Stimulated activated CD4-positive, alpha-beta T cell treated with anti-CD3 and anti-CD28 coated beads, Interleukin-15, amount 100 ng/mL, for 24 hours (primary cell): ENCODE measurements at regions not wholly inside any gene's neighbourhood (a gene's known extent, or its start where the extent isn't known, plus 50 kb on each side); places are given as distances from the start of the nearest gene placed in this dataset.
A peak's percentile ranks its signal among the peaks of the same experiment; 100 is the strongest.
"Not testable (repeated sequence)": the region's sequence is repeated elsewhere in the genome, so short reads cannot be mapped to it uniquely, and the experiment has no call there.

Source experiments
- DNase-seq: peaks from one replicate; pipeline ENCODE4 v3.0.0-alpha.2; 2020

DNA sequence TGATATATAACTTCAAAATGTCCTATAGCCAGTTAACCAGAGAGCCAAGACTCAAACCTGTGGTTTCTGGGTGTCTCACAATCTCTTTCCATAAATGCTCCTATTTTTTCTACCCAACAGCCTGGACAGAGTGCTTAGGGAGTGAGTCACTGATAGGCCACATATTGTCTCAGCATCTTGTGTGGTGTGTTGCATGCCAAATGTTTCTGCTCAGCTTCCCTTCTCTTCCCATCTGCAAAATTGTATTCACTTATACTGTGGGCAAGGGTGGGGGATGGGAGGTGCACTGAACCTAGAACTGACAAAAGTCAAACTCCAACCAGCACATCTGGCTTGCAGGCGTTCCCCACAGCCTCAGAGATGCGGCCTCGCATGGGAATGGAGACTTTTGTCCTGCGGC, 123.3 kb downstream of the KCNA5 start:
- DNase-seq: no peak

DNA sequence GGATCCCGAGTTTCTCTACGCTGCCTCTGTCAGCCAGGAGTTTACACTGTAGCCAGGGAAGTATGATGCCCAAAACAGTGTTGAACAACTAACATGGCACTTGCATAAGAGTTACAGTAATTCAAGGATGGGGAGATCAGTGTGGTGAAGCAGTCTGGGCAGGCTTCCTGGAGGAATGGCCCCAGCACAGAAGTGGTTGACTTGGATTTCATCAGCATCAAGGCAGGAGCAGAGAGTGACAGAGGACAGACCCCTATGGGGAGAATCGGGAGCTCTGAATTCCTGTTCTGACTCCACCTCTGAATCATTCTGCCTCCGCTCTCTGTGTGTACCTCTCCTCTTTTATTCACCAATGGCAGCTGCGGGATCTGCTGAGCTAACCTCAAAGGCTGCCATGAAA, 124.5 kb downstream of the KCNA5 start:
- no peak for DNase-seq

DNA sequence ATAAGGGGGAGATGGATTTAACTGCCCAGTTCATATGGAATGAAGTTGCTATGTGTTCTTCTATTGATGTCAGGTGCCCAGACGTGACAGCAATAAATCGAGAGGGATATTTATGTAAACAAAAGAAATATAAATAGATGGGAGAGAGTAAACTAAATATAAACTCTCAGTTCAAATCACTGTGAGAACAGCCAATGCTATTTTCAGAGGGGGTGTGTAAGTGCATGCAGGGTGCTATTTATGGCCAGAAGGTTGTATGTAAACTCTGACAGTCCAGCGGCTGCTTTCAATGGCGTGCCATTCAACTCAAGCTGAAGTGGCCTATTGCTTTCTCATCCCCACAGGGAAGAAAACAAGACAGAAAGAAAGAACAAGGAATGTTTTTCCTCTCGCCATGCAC, 127.2 kb downstream of the KCNA5 start:
- no peak for DNase-seq

DNA sequence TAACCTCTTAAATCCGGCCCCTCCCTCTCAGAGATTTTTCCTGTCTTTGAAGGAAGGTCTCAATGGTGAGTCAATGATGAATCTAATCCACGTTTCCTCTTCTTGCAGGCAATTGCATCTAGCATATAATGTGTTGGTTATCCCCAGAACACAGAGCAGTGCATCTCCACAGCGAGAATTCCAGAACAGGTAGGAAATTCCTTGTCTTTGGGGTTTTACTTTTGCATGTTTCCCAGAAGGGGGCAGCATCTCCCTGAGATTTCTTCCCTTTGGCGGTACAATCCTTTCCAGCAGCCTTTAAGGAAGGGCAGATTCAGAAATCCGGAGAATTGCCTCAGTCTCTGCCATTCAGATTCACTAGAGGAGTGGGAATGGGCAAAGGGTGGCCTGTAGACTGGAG, 128.0 kb downstream of the KCNA5 start:
- peak; percentile 9 for DNase-seq

DNA sequence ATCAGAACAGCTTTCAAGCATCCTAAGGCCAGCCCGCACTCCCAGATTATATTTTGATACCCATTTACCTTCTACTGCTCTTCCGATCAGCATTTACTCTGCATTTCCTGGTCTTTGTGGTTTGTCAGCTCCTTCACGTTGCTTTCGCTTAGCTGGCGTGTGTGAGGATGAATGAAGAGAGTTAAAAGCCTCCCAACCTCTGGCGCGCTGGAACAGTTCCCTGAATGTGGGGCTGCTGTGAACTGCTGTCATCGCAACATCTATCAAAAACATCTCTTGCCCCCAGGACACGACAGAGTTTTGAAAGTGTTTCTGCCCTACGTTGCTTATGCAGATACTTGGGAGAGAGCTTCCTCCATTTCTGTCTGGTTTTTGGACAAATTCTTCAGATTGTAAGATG, 129.2 kb downstream of the KCNA5 start:
- no peak for DNase-seq

DNA sequence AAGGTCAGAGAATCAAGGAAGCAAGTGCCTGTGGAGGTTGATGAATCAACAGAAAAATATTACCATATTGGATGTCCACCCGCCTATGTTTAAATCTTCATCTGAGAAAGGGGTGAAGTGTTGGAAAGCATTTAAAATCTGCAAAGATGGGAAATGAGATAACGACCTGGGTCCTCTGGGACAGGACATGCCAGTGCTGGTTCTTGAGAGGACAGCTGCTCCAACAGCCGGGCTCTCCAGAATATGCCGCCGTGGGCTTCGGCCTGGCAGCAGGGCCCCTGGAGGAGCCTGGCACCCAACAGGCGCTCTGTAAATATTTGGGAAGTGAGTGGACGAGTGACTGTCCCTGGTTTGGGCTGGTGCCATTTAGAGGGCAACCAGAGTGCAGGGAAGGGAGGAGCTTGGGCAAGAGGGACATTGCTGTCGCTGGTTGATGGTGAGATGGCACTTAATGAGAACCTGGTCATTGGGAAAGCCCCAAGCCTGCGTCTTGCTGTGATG, 129.9 kb downstream of the KCNA5 start:
- DNase-seq: no peak

DNA sequence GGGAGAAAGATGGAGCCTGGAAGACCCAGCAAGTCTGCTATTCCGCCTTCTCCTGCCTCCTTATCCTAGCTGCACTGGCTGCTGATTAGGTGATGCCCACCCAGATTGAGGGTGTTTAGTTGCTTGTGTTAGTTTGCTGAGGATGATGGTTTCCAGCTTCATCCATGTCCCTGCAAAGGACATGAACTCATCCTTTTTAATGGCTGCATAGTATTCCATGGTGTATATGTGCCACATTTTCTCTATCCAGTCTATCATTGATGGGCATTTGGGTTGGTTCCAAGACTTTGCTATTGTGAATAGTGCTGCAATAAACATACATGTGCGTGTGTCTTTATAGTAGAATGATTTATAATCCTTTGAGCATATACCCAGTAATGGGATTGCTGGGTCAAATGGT, 131.7 kb downstream of the KCNA5 start:
- DNase-seq: not testable (repeated sequence)

DNA sequence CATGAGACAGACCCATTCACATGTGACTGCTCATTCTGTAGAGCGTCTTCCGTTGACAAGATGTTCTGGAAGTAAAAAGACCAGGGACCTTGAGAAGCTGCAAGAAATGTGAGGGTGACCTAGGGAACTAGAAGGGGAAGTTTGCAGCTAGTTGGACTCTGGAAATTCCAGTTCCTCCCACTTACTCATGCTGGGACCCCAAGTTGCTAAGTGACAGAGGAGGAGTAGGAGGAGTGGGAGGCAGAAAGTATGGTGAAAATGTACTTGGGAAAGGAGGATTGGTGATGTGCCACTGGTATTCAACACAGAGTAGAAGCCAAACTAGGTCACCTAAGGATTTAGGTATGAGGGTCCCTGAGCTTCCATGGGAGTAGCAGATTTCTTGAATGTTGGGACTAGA, 132.4 kb downstream of the KCNA5 start:
- no peak for DNase-seq

DNA sequence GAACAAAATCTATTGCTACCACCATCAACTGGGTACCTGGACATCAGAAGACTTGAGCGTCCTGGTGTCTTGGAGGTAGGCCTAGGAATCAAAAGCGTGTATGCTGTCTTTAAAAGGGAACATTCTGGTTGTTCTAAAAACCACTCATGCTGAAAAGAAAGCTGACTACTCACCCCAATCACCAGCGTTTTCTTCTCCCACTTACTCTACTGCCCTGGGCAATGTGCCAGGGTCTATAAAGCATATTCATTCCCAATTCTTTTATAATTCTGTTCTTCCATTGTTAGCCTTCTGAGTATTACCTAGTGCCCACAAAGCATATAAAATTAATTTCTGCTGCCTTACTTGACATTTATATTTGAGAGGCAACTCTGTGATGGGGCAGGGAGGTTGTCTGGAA, 133.4 kb downstream of the KCNA5 start:
- no peak for DNase-seq

DNA sequence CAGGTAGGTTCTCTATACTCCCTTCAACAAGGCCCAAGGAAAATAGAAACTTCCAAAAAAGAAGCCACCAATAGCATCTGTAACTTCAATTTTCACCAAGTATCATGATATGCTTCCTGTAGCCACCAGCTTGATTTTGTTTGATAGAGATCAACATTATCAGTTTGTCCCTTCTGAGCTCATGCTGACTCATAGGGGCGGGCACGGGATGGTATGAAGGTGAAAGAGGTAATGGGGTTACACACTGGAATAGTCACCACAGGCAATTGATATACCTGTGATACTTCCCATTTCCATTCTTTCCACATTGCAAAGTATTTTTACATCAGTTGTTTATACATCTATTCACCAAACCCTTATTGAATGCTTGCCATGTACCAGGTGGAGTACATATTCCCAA, 134.1 kb downstream of the KCNA5 start:
- no peak for DNase-seq

DNA sequence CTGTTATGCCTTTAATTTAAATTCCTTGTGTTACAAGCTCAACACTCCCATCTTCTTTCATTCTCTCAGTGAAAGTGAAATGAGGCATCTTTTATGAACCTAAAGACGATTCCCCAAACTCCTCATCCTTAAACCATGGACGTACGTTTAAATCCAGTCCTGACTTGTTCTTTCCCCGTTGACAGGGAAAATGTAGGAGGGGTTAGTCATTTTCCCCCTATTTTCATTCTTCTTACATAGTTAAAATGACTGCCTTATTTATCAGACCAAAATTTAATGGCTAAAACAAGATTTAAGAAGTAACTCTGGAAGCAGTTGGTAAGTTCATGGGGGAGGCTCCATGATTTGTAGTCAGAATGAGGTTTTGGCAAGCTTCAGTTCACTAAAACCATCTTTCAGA, 134.9 kb downstream of the KCNA5 start:
- no peak for DNase-seq

DNA sequence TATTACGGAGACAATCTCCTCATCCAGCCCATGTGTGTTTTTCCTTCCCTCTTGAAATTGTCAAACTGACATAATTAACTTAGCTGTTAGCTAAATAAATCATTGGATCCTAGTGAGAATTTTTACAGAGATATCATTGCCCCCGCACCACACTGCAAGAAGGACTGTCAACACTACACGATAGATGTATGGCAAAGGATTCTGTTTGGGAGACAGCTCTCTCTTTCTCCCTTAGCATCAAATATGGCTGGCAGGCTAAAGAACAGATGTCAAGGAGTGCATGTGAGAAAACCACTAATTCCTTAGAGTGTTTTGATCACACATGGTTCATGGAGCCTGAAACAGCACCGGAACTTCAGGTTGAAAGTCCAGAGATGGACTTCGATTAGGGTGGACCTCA, 136.8 kb downstream of the KCNA5 start:
- no peak for DNase-seq

DNA sequence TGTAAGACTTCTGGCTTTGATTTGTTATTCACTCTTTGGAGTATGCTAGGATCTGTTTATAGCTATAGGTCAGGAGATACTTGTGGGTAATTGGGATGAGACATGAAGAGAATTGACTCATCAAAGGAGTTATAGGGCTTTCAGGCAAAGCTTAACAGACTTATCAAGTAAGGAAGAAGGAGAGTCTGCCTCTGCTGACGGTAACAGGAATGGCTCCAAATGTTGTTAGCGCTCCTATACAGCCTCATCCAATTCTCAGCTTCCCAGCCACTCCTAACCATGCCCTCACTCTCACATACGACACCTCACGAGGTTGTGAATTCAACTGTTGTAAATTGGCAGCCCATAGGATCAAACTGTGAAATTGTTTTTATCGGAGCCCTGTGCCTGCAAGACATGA, 140.5 kb downstream of the KCNA5 start:
- DNase-seq: no peak

DNA sequence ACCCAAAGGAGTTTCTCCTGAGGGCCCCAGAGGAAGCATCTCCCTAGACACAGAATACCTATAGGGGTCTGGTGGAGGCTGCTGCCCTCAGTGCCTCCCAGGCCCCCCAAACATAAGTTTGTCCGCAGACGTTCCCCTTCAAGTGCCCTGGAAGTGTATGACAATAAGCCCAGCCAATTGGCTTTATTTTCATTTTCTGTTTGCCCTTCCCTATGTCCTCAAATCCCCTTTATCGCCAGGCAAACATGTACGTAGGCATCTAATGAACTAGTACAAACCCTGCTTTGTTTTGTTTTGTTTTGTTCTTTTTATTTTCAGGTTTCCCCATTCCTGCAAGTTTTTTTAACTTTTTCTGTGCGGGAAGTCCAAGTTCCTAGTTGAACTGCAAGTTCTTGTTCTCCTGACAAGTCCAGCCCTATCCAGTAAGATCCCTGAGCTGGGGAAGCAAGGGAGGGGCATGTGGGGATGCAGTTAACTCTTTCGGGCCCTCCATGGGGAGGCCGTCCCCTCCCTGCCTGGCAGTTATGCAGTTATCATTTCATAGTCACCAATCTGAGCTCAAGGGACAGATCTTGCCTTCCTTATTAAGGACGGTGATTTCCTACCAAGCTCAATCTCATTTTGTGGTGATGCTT, 141.9 kb downstream of the KCNA5 start:
- DNase-seq: no peak

DNA sequence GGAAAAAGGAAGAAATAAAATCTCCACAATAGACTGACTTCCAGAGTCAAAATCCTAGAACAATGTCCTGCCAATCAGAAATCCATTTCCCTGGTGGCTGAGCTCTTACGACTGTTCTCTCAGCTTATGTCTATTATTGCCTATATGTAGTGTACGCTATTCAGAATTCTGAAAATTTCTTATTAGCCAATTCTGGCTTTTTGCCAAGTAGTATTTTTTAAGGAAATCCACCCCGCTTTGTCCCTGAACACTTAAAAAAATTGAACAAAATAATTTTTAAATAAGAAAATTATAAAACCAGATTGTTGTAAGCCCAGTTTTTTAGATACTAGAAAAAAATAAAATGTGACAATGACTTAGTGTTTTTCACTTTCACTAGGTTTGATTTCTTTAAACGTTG, 143.0 kb downstream of the KCNA5 start:
- no peak for DNase-seq

DNA sequence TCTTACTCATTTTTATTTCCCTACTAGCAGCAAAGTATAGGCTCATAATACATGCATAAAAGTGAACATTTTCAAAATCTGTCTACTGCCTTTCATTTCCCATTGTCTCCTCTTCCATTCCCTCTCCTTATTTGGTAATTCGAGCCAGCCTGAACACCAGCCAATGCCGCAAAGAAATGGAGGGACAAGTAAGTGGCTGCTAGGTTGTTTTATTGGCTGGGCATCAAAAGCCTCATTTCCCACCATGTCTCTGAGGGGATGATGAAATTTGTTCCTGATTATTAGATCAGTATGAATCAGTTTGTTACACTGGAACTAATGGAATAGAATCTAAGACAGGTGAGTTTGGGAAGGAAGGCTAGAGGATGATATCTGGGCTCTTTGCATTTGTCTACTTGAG, 143.5 kb downstream of the KCNA5 start:
- no peak for DNase-seq

DNA sequence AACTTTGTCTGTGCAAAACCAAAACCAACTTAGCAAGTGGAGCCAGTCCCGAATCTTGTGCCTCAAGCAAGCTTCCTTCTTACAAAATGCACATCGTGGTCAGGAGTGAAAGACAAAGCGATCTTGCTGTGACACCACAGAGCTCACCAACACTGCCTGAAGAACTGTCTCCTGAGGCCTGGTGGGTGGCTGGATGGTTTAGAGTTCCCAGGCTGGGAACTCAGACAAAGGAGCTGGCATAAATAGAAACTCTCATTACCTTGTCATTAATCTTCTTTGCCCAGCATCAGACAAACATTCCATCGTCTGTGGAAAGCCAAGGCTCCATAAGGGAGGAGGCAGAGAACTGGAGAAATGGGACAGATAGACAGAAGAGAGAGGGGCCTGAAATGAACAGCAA, 144.8 kb downstream of the KCNA5 start:
- no peak for DNase-seq

DNA sequence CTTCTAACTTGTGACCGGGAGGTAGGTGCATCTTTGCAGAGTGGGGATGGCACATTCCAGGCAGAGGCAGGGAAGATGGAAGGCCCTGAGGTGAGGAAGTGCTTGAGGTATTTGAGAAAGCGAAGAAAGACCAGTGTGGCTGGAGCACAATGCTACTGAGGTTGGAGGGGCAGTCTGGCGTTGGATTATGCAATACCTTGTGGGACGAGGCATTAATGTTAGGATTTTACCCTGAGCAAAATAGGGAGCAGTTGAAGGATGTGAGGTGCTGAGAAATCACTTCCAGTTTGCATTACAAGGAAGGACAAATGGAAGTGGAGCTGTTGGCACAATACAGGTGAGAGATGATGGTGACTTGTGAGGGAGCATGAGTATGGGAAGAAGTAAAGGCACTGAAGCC, 145.5 kb downstream of the KCNA5 start:
- DNase-seq: no peak

DNA sequence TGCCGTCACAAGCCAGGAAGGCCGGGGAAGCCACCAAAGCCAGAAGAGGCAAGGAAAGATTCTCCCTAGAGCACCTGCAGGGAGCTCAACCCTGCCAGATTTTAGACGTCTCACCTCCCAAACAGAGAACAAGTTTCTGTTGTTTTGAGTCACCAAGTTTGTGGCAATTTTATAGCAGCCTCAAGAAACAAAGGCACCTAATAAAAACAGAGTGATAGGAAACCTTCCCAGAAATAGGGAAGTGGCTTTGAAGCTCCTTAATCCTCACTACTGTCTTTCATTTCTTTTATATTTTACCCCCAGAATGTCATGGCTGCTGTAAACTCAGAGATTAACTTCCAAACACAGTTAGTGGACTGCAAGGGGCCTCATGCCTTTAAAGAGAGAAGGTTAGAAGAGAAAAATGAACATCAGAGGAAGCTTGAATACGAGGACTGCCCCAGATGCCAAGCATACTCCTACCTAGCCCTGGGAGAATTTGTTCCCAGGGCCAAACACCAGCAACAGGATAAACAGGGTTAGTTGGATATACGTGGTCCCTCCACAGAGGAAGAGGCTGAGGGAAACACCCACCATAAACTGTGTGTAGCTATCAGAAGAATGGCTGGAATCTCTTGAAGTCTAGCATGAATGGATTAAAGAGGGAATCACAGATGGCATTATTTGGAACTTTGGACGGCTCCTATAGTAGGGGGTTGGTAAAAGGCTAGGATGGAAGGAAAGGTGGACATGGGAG, 148.3 kb downstream of the KCNA5 start:
- DNase-seq: no peak

DNA sequence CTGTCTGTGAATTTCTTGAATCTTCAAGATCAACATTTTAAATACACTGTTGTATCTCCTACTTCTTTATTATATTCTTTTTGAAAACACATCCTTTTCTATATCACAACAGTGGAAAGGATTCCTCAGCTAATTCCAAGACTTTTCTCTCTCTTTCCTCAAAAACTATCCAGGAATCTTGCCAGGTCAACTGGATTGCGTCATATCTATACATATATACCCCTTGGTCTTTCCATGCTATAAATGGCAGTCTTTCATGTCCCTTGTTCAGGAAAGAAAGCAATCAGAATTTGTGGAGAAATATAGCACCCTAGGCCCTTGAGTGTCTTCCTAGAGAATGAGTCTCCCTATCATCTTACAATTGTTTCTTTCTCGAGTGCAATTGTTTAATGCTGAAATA, 149.0 kb downstream of the KCNA5 start:
- DNase-seq: no peak

DNA sequence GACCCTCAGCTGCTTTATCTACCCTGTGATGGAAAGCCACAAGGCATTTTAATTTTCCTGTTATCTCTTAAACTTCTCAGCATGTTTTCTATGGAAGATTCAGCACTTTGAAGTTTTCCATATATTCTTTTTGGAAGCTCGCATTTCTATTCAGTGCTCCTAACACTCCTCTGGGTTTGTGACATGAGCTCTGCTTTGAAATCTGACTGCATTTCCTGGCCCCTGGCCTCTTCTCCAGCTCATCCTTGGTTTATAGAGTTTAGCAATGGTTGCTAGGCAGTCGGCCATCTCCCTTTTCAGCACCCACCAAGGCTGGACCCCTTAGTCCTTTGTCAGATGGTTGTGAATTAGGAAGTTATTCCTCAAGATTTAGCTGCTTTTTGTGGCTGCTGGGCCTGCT, 150.6 kb downstream of the KCNA5 start:
- no peak for DNase-seq

DNA sequence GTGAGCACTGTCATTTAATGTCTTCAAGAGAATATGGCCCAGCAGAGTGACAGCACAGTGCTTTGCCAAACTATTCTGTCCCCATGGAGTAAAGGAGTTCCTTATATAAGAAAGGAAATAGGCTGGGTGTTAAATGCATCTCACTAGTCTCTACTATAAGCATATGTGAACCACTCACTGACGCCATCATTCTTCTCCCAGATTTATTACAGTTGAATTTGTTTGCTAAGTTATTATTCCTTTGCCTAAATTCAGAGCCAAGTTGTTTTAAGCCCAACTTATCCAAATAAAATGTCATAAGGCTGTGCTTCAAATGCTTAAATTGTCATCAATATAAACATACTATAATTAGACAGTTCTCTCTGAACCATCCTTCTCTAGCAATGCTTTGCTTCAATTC, 151.6 kb downstream of the KCNA5 start:
- DNase-seq: no peak

DNA sequence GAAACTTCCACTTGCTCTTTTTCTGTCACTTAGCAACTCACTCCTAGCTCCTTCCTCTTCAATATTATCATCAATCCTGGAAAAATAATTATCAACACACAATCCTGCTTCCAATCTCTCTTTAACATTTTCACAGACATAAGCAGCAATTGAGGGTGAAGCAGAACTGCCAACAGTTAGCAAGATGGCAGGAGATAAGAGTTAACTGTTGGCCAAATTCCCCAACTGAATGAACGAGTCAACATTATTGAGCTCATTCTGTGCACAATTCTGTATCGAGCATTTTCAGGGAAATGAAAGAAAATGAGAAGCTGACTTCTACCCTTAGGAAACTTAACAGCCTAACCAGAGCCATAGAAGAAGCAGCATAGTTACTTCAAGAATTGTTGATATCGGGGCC, 152.0 kb downstream of the KCNA5 start:
- DNase-seq: no peak

DNA sequence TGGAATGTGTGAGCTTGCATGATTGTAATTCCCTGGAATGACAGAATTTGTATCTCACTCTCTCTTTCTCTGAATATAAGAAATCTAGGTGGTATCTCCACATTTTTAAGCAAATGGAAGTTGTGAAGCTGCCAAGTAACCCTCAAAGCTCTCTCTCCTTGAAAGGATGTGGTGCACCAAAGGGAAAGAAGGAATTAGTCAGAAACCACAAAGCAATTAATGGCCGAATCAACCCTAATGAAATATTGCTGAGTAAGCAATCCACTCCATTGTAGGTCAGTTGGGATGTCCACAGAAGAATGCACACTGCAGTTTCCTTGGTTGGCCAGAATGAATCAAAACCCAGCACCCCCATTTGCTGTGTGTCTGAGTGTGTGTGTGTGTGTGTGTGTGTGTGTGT, 153.5 kb downstream of the KCNA5 start:
- DNase-seq: no peak

DNA sequence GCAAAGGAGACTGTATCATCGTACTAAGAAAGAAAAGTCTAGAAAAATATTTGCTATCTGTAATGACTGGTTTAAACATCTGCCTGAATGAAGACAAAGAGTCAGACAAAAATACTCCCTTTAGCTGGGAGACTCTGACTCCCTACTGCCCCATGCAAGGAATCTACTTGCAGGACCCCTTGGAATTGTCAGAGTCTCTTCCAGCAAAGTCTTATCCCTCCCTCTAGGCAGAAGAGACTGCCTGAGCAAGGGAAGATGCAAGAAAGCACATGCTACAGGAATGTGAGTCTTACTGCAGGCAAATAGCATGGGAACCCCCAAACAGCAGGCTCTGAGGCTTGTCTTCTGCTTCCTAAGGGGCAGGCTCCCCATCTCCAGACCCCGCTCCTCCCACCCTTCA, 154.0 kb downstream of the KCNA5 start:
- no peak for DNase-seq
